Kidney (tissue), 13 donors: ENCODE measurements at regions not wholly inside any gene's neighbourhood (a gene's known extent, or its start where the extent isn't known, plus 50 kb on each side); places are given as distances from the start of the nearest gene placed in this dataset.
A peak's percentile ranks its signal among the peaks of the same experiment; 100 is the strongest.

ENCODE experiments used
- DNase-seq, 5 donors: peaks; one replicate each; pipeline ENCODE4 v3.0.0-alpha.2; 2013 to 2020
- FAIRE-seq: peaks from 2 replicates; lab custom pipeline; 2012; peaks lifted over from hg19 to GRCh38; lab: Jason Lieb, UNC
- H3K27ac ChIP-seq, 2 donors: one replicate each; pipeline ENCODE4 v1.7.0; 2013; ENCODE audit warnings: low read depth in 2 of 2, low read length in 2 of 2, inconsistent platforms in 1 of 2
- H3K27me3 ChIP-seq: one replicate; pipeline ENCODE4 v1.7.1; 2013; ENCODE audit warnings: low read length, inconsistent platforms; ENCODE audit not compliant: control insufficient read depth, insufficient read depth
- H3K36me3 ChIP-seq, 3 donors: one replicate each; pipeline versions ENCODE4 v1.7.0 to v1.7.1; 2013; ENCODE audit warnings: low read length in 3 of 3, control low read depth in 1 of 3, inconsistent platforms in 1 of 3; ENCODE audit not compliant: insufficient read depth in 3 of 3, control insufficient read depth in 2 of 3
- H3K4me1 ChIP-seq, 3 donors: one replicate each; pipeline versions ENCODE4 v1.7.0 to v1.7.1; 2013; ENCODE audit warnings: low read length in 3 of 3, inconsistent platforms in 1 of 3, low read depth in 1 of 3; ENCODE audit not compliant: control insufficient read depth in 2 of 3, insufficient read depth in 2 of 3
- H3K4me3 ChIP-seq, 3 donors: one replicate each; pipeline versions ENCODE4 v1.7.0 to v1.8.1; 2013; ENCODE audit warnings: low read length in 3 of 3, control low read depth in 1 of 3, inconsistent platforms in 1 of 3
- H3K9ac ChIP-seq, 3 donors: one replicate each; pipeline versions ENCODE4 v1.7.0 to v1.7.1; 2013; ENCODE audit warnings: low read length in 3 of 3, control low read depth in 1 of 3, inconsistent platforms in 1 of 3
- H3K9me3 ChIP-seq, 3 donors: one replicate each; pipeline versions ENCODE4 v1.7.0 to v1.7.1; 2013; ENCODE audit warnings: low read length in 3 of 3, control low read depth in 1 of 3, inconsistent platforms in 1 of 3; ENCODE audit not compliant: control insufficient read depth in 2 of 3, insufficient read depth in 1 of 3
- CTCF ChIP-seq: IDR thresholded peaks from 3 replicates; pipeline ENCODE4 v1.5.1; 2012; ENCODE audit warnings: mild to moderate bottlenecking, moderate library complexity, borderline replicate concordance; ENCODE audit not compliant: insufficient read depth; ENCODE audit errors: extremely low read depth
- intact Hi-C: fragments of 100-400 bp; cut with DNase I; formaldehyde crosslinking; loops from one replicate; pipeline ENCODE4 v1.11.1; 2022
- donor health status: control.
- donor health status: control.
- donor health status: control.
- donor health status: control.
- donor health status: control.
- donor health status: DM: yes; HTN: yes; CAD: no.
- donor health status: Normal renal cell carcinoma (clear cell type).

- Histone ChIP-seq H3K27me3 (no peaks in the 10 kb centered on the region), H3K36me3 (no peaks in the 10 kb centered on the region), H3K4me3 (no peak overlapping the region), H3K4me1 (no peaks in the 10 kb centered on the region), H3K9me3 (no peaks in the 10 kb centered on the region), H3K27ac (no peak overlapping the region), H3K9ac (no peak overlapping the region)
- intact Hi-C loops = no loop called here
- no peak for DNase-seq
- TF ChIP-seq CTCF = no peak
- FAIRE-seq = peak; percentile 3
Measured at GRCh38 chr12:42996869-42997431, 407.4 kb upstream of the PRICKLE1 start.

DNA sequence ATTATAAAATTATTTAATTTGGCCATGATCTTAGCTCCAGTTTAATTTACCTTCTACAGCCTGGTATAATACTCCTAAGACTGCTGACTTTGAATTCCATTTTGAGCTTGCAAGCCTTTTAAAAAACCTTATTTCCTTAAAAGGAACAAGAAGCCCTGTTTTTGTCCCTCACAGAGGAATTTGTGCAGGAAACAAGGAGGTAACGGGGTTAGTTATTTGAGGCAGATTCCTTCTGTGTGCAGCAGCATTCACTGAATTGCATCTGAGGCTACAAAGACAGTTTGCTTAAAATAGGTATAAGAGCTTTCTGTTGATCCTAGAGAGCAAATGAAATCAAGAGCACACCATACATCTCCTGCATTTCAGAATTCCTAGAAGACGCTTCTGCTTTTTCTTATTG is 403.3 kb upstream of the PRICKLE1 start:
- DNase-seq (peak in 1 of 5 donors; percentile 60), FAIRE-seq (no peak)
- H3K27me3 ChIP-seq = no peaks in the 10 kb centered on the region
- no peak overlapping the region for H3K27ac ChIP-seq
- no peaks in the 10 kb centered on the region for H3K36me3 ChIP-seq
- no peak for TF ChIP-seq CTCF
- intact Hi-C loops = no loop called here
- no peak overlapping the region for H3K4me3 ChIP-seq
- no peaks in the 10 kb centered on the region for H3K4me1 ChIP-seq
- H3K9me3 ChIP-seq = no peaks in the 10 kb centered on the region
- no peak overlapping the region for H3K9ac ChIP-seq

DNA sequence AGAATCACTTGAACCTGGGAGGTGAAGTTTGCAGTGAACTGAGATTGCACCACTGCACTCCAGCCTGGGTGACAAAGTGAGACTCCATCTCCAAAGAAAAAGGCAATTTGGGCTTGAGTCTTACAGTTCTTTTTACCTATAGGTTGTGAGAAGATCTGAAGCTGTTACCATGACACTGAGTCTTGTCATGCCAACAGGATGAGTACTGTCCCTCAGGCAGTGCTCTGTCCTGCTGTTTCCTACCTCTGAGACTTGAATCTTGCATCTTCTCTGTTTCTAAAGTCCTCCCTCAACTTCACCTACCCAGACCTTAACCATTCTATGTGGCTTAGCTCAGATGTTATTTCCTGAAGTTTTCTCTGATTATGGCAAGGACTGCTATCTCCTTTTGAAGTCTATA is 400.8 kb upstream of the PRICKLE1 start:
- Histone ChIP-seq H3K27ac (no peak overlapping the region), H3K4me3 (no peak overlapping the region), H3K4me1 (no peaks in the 10 kb centered on the region), H3K27me3 (no peaks in the 10 kb centered on the region), H3K9ac (no peak overlapping the region), H3K9me3 (no peaks in the 10 kb centered on the region), H3K36me3 (no peaks in the 10 kb centered on the region)
- FAIRE-seq (no peak), DNase-seq (no peak)
- no peak for TF ChIP-seq CTCF
- intact Hi-C loops = no loop called here

- H3K27me3 ChIP-seq = no peaks in the 10 kb centered on the region
- no peaks in the 10 kb centered on the region for H3K36me3 ChIP-seq
- no peak for TF ChIP-seq CTCF
- peak overlapping the region in 1 of 3 donors; percentile 33 for H3K4me3 ChIP-seq
- H3K9me3 ChIP-seq = no peaks in the 10 kb centered on the region
- no peak overlapping the region for H3K9ac ChIP-seq
- H3K27ac ChIP-seq = no peak overlapping the region
- DNase-seq = peak in 4 of 5 donors; percentile 37 to 50 (median 45)
- FAIRE-seq = no peak
- H3K4me1 ChIP-seq = no peaks in the 10 kb centered on the region
- intact Hi-C loops = no loop called here
Measured at GRCh38 chr12:42987216-42987650, 397.7 kb upstream of the PRICKLE1 start.
